ENCODE measurements at regions not wholly inside any gene's neighbourhood (a gene's known extent, or its start where the extent isn't known, plus 50 kb on each side); places are given as distances from the start of the nearest gene placed in this dataset.

DNA sequence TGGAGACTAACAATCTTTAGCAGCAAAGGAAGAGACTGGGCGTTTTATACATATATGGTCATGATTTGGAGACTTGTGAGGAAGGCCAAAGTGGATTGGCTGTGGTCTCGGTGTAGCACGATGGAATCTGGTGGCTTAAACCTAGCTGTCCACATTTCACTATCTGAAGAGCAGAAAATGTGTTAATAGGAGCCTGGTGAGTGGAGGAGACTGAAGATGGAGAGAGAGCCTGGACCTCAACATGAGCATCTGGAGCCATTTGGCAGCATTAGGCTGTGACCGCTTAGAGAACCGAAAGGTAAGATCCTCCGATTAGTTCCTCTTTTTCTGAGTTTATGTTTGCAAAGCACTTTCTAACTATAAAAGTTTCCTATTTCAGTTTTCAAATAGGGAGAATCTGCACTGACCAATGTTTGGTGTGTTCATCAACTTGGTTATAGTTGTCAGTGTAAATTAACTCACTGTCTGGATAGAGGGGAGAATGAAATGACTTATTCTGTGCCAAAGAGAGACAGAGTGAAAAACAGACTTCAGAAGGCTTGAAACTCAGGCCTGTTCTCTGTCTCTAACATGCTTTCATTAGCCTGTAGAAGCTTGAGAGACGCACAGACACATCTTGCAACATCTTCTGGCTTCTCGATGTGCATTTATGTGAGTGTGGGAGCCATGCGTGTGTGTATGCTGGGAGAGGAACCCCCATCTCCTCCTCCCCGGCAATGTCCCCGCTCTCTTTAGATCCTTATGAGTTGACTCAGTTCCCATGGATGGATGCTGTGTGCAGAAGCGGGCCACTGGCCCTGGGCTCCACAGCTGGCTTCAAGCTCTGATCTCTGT is 244.7 kb upstream of the TBL1XR1 start:
- Histone ChIP-seq H3K4me2 (ENCODE audit: low read length) (peak overlapping the region; percentile 51), H3K9me3 (ENCODE audit: control insufficient read depth, insufficient read depth, low read length) (no peaks in the 10 kb centered on the region), H3K36me3 (ENCODE audit: control insufficient read depth, low read length) (no peaks in the 10 kb centered on the region), H3K27ac (ENCODE audit: low read depth, low read length) (peak overlapping the region; percentile 52), H3K4me3 (ENCODE audit: low read length) (peak overlapping the region; percentile 38), H3K79me2 (ENCODE audit: control insufficient read depth, low read length) (no peaks in the 10 kb centered on the region), H3F3A (ENCODE audit: control insufficient read depth, insufficient read depth) (no peaks in the 10 kb centered on the region), H3K9me2 (replicated peaks; ENCODE audit: control insufficient read depth, low read length) (no peaks in the 10 kb centered on the region), H3K27me3 (ENCODE audit: control insufficient read depth, low read length) (no peaks in the 10 kb centered on the region), H3K4me1 (ENCODE audit: control insufficient read depth, low read length) (peaks cover 18% of the 10 kb centered on the region), H4K20me1 (ENCODE audit: control insufficient read depth, insufficient read depth, low read depth, low read length) (no peaks in the 10 kb centered on the region)
- TF ChIP-seq, protein P1, sequence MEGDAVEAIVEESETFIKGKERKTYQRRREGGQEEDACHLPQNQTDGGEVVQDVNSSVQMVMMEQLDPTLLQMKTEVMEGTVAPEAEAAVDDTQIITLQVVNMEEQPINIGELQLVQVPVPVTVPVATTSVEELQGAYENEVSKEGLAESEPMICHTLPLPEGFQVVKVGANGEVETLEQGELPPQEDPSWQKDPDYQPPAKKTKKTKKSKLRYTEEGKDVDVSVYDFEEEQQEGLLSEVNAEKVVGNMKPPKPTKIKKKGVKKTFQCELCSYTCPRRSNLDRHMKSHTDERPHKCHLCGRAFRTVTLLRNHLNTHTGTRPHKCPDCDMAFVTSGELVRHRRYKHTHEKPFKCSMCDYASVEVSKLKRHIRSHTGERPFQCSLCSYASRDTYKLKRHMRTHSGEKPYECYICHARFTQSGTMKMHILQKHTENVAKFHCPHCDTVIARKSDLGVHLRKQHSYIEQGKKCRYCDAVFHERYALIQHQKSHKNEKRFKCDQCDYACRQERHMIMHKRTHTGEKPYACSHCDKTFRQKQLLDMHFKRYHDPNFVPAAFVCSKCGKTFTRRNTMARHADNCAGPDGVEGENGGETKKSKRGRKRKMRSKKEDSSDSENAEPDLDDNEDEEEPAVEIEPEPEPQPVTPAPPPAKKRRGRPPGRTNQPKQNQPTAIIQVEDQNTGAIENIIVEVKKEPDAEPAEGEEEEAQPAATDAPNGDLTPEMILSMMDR (IDR thresholded peaks at IDR 0.05; ENCODE audit: low read depth, low read length, poor library complexity, severe bottlenecking) = no peak
- TF ChIP-seq EZH2phosphoT487 (IDR thresholded peaks at IDR 0.05; ENCODE audit: borderline replicate concordance, low read length) = no peak

DNA sequence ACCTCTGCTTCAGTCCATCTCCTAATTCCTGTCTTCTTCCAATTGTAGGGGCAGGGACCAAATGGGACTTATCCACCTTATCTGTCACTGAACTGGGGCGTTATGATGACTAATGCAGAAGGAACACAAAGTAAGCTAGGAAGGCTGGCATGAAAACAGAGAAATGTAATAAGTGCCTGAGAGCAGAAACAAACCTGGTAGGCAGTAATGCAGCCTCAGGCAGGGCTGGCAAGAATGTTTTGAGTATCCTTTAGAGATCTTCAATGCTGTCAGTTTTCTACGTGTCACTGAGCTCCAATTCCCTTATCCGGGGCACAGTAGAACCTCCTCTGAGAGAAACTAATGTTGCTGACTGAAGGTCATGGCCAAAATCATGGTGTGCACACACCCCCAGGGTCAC is 246.2 kb upstream of the TBL1XR1 start:
- H3K4me2 ChIP-seq (ENCODE audit: low read length) = no peak overlapping the region
- no peak for TF ChIP-seq EZH2phosphoT487 (IDR thresholded peaks at IDR 0.05; ENCODE audit: borderline replicate concordance, low read length)
- TF ChIP-seq, protein P1 (IDR thresholded peaks at IDR 0.05; ENCODE audit: low read depth, low read length, poor library complexity, severe bottlenecking) = no peak
- H3K27ac ChIP-seq (ENCODE audit: low read depth, low read length) = no peak overlapping the region

GRCh38 chr3:177444696-177445095 is 247.4 kb upstream of the TBL1XR1 start:
- TF ChIP-seq, protein P1 (IDR thresholded peaks at IDR 0.05; ENCODE audit: low read depth, low read length, poor library complexity, severe bottlenecking) = no peak
- no peak for TF ChIP-seq EZH2phosphoT487 (IDR thresholded peaks at IDR 0.05; ENCODE audit: borderline replicate concordance, low read length)
- Histone ChIP-seq H3K4me3 (ENCODE audit: low read length) (no peak overlapping the region), H3K4me2 (ENCODE audit: low read length) (no peak overlapping the region), H3K27me3 (ENCODE audit: control insufficient read depth, low read length) (no peaks in the 10 kb centered on the region), H3K27ac (ENCODE audit: low read depth, low read length) (no peak overlapping the region), H3K4me1 (ENCODE audit: control insufficient read depth, low read length) (peaks cover 18% of the 10 kb centered on the region), H3K9me3 (ENCODE audit: control insufficient read depth, insufficient read depth, low read length) (no peaks in the 10 kb centered on the region), H3K9me2 (replicated peaks; ENCODE audit: control insufficient read depth, low read length) (no peaks in the 10 kb centered on the region), H3K36me3 (ENCODE audit: control insufficient read depth, low read length) (no peaks in the 10 kb centered on the region), H3F3A (ENCODE audit: control insufficient read depth, insufficient read depth) (no peaks in the 10 kb centered on the region), H3K79me2 (ENCODE audit: control insufficient read depth, low read length) (no peaks in the 10 kb centered on the region), H4K20me1 (ENCODE audit: control insufficient read depth, insufficient read depth, low read depth, low read length) (no peaks in the 10 kb centered on the region)

More for the DNA sequence above, 246.2 kb upstream of the TBL1XR1 start:
- Histone ChIP-seq H3K9me2 (replicated peaks; ENCODE audit: control insufficient read depth, low read length) (no peaks in the 10 kb centered on the region), H3K27me3 (ENCODE audit: control insufficient read depth, low read length) (no peaks in the 10 kb centered on the region), H3K9me3 (ENCODE audit: control insufficient read depth, insufficient read depth, low read length) (no peaks in the 10 kb centered on the region), H3K4me1 (ENCODE audit: control insufficient read depth, low read length) (peaks cover 18% of the 10 kb centered on the region), H3F3A (ENCODE audit: control insufficient read depth, insufficient read depth) (no peaks in the 10 kb centered on the region), H3K36me3 (ENCODE audit: control insufficient read depth, low read length) (no peaks in the 10 kb centered on the region), H3K4me3 (ENCODE audit: low read length) (no peak overlapping the region), H3K79me2 (ENCODE audit: control insufficient read depth, low read length) (no peaks in the 10 kb centered on the region), H4K20me1 (ENCODE audit: control insufficient read depth, insufficient read depth, low read depth, low read length) (no peaks in the 10 kb centered on the region)
